ENCODE measurements at regions not wholly inside any gene's neighbourhood (a gene's known extent, or its start where the extent isn't known, plus 50 kb on each side); places are given as distances from the start of the nearest gene placed in this dataset.

DNA sequence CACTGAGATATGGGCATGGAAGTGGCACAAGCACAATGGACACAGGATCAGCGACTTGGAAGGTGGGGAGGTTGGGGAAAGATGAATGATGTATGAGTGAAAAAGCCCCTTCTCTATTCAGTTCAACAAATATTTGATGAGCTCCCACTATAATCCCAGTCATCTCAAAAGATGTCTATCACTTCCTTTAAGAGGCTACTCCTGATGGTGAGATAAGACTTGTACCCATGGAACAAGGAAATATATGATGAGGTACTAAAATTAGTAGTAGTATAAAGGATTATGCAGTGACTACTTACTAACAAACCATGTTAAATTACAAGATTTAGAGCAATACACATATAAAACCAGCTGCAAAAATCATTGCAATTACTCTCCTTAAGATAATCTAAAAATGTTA, 107.8 kb upstream of the COL5A2 start:
- Histone ChIP-seq H3K27ac (ENCODE audit: insufficient read depth, low read length, poor library complexity, severe bottlenecking) (no peak overlapping the region), H3K36me3 (ENCODE audit: control insufficient read depth, insufficient read depth, low read length) (no peaks in the 10 kb centered on the region), H3K4me1 (ENCODE audit: control insufficient read depth, insufficient read depth, low read length, poor library complexity, severe bottlenecking) (no peaks in the 10 kb centered on the region), H3K27me3 (replicated peaks; ENCODE audit: control insufficient read depth, insufficient read depth, low read length, poor library complexity, severe bottlenecking) (no peaks in the 10 kb centered on the region), H3K4me3 (ENCODE audit: insufficient read depth, low read depth, low read length, poor library complexity, severe bottlenecking) (no peak overlapping the region), H3K9me3 (ENCODE audit: control insufficient read depth, low read length) (no peaks in the 10 kb centered on the region)
- DNase-seq = no peak

GRCh38 chr2:189287982-189288521, 108.5 kb upstream of the COL5A2 start:
- no peak overlapping the region for H3K4me3 ChIP-seq (ENCODE audit: insufficient read depth, low read depth, low read length, poor library complexity, severe bottlenecking)
- no peaks in the 10 kb centered on the region for H3K9me3 ChIP-seq (ENCODE audit: control insufficient read depth, low read length)
- H3K27ac ChIP-seq (ENCODE audit: insufficient read depth, low read length, poor library complexity, severe bottlenecking) = no peak overlapping the region
- no peaks in the 10 kb centered on the region for H3K36me3 ChIP-seq (ENCODE audit: control insufficient read depth, insufficient read depth, low read length)
- H3K27me3 ChIP-seq (replicated peaks; ENCODE audit: control insufficient read depth, insufficient read depth, low read length, poor library complexity, severe bottlenecking) = no peaks in the 10 kb centered on the region
- H3K4me1 ChIP-seq (ENCODE audit: control insufficient read depth, insufficient read depth, low read length, poor library complexity, severe bottlenecking) = no peaks in the 10 kb centered on the region
- DNase-seq = no peak

- no peak overlapping the region for H3K27ac ChIP-seq (ENCODE audit: insufficient read depth, low read length, poor library complexity, severe bottlenecking)
- H3K4me1 ChIP-seq (ENCODE audit: control insufficient read depth, insufficient read depth, low read length, poor library complexity, severe bottlenecking) = no peaks in the 10 kb centered on the region
- H3K27me3 ChIP-seq (replicated peaks; ENCODE audit: control insufficient read depth, insufficient read depth, low read length, poor library complexity, severe bottlenecking) = no peaks in the 10 kb centered on the region
- no peak overlapping the region for H3K4me3 ChIP-seq (ENCODE audit: insufficient read depth, low read depth, low read length, poor library complexity, severe bottlenecking)
- no peaks in the 10 kb centered on the region for H3K36me3 ChIP-seq (ENCODE audit: control insufficient read depth, insufficient read depth, low read length)
- DNase-seq = no peak
- H3K9me3 ChIP-seq (ENCODE audit: control insufficient read depth, low read length) = no peaks in the 10 kb centered on the region
These were observed 111.9 kb upstream of the COL5A2 start for GRCh38 chr2:189291460-189291859.

DNA sequence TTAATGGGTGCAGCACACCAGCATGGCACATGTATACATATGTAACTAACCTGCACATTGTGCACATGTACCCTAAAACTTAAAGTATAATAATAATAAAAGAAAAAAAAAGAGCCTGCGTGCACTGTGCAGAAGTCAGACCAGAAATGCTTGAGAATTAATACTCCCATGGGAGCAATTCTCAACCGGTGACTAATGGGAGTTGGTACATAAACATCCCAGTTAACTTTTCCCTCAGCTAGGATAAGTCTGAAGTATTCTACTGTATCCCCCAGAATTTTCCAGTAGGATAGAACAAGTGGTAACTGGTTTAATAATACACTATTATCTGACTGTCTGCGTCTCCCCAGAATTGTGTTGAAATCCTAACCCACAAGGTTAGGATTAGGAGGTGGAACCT, 113.6 kb upstream of the COL5A2 start:
- no peaks in the 10 kb centered on the region for H3K4me1 ChIP-seq (ENCODE audit: control insufficient read depth, insufficient read depth, low read length, poor library complexity, severe bottlenecking)
- H3K27ac ChIP-seq (ENCODE audit: insufficient read depth, low read length, poor library complexity, severe bottlenecking) = no peak overlapping the region
- no peak for DNase-seq

DNA sequence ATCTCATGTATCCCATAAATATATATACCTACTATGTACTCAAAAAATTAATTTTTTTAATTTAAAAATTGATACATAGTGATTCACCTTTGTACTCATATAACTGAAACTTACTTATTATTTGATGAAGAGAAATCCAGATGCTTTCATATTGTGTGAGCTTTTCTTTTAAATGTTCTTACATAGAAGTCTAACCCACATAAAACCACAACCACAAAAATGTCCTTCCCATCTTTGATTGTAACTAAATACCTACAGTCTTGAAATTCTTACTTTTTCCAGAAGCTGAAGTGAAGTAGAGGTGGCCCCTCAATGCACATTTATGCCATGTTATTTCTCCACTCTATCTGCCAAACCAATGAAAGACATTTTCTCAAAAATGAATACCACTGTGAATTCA, 117.9 kb upstream of the COL5A2 start:
- no peak for DNase-seq
- Histone ChIP-seq H3K4me1 (ENCODE audit: control insufficient read depth, insufficient read depth, low read length, poor library complexity, severe bottlenecking) (peaks cover 10% of the 10 kb centered on the region), H3K36me3 (ENCODE audit: control insufficient read depth, insufficient read depth, low read length) (no peaks in the 10 kb centered on the region), H3K27me3 (replicated peaks; ENCODE audit: control insufficient read depth, insufficient read depth, low read length, poor library complexity, severe bottlenecking) (no peaks in the 10 kb centered on the region), H3K27ac (ENCODE audit: insufficient read depth, low read length, poor library complexity, severe bottlenecking) (no peak overlapping the region), H3K9me3 (ENCODE audit: control insufficient read depth, low read length) (no peaks in the 10 kb centered on the region), H3K4me3 (ENCODE audit: insufficient read depth, low read depth, low read length, poor library complexity, severe bottlenecking) (no peak overlapping the region)

More for the DNA sequence above, 113.6 kb upstream of the COL5A2 start:
- H3K36me3 ChIP-seq (ENCODE audit: control insufficient read depth, insufficient read depth, low read length) = no peaks in the 10 kb centered on the region
- H3K27me3 ChIP-seq (replicated peaks; ENCODE audit: control insufficient read depth, insufficient read depth, low read length, poor library complexity, severe bottlenecking) = no peaks in the 10 kb centered on the region
- no peaks in the 10 kb centered on the region for H3K9me3 ChIP-seq (ENCODE audit: control insufficient read depth, low read length)
- H3K4me3 ChIP-seq (ENCODE audit: insufficient read depth, low read depth, low read length, poor library complexity, severe bottlenecking) = no peak overlapping the region

- no peak for DNase-seq
- no peaks in the 10 kb centered on the region for H3K36me3 ChIP-seq (ENCODE audit: control insufficient read depth, insufficient read depth, low read length)
- no peaks in the 10 kb centered on the region for H3K27me3 ChIP-seq (replicated peaks; ENCODE audit: control insufficient read depth, insufficient read depth, low read length, poor library complexity, severe bottlenecking)
- H3K9me3 ChIP-seq (ENCODE audit: control insufficient read depth, low read length) = no peaks in the 10 kb centered on the region
- no peak overlapping the region for H3K27ac ChIP-seq (ENCODE audit: insufficient read depth, low read length, poor library complexity, severe bottlenecking)
- H3K4me1 ChIP-seq (ENCODE audit: control insufficient read depth, insufficient read depth, low read length, poor library complexity, severe bottlenecking) = peaks cover 10% of the 10 kb centered on the region
- H3K4me3 ChIP-seq (ENCODE audit: insufficient read depth, low read depth, low read length, poor library complexity, severe bottlenecking) = no peak overlapping the region
These were observed 118.5 kb upstream of the COL5A2 start for GRCh38 chr2:189298038-189298437.

- Histone ChIP-seq H3K4me3 (ENCODE audit: insufficient read depth, low read depth, low read length, poor library complexity, severe bottlenecking) (no peak overlapping the region), H3K27ac (ENCODE audit: insufficient read depth, low read length, poor library complexity, severe bottlenecking) (no peak overlapping the region), H3K36me3 (ENCODE audit: control insufficient read depth, insufficient read depth, low read length) (no peaks in the 10 kb centered on the region), H3K9me3 (ENCODE audit: control insufficient read depth, low read length) (no peaks in the 10 kb centered on the region), H3K4me1 (ENCODE audit: control insufficient read depth, insufficient read depth, low read length, poor library complexity, severe bottlenecking) (peaks cover 11% of the 10 kb centered on the region), H3K27me3 (replicated peaks; ENCODE audit: control insufficient read depth, insufficient read depth, low read length, poor library complexity, severe bottlenecking) (no peaks in the 10 kb centered on the region)
- DNase-seq = no peak
These were observed 118.9 kb upstream of the COL5A2 start for GRCh38 chr2:189298481-189298880.

GRCh38 chr2:189299974-189300373, 120.4 kb upstream of the COL5A2 start:
- Histone ChIP-seq H3K36me3 (ENCODE audit: control insufficient read depth, insufficient read depth, low read length) (no peaks in the 10 kb centered on the region), H3K27me3 (replicated peaks; ENCODE audit: control insufficient read depth, insufficient read depth, low read length, poor library complexity, severe bottlenecking) (no peaks in the 10 kb centered on the region), H3K4me1 (ENCODE audit: control insufficient read depth, insufficient read depth, low read length, poor library complexity, severe bottlenecking) (peaks cover 16% of the 10 kb centered on the region), H3K9me3 (ENCODE audit: control insufficient read depth, low read length) (no peaks in the 10 kb centered on the region), H3K27ac (ENCODE audit: insufficient read depth, low read length, poor library complexity, severe bottlenecking) (no peak overlapping the region), H3K4me3 (ENCODE audit: insufficient read depth, low read depth, low read length, poor library complexity, severe bottlenecking) (no peak overlapping the region)
- DNase-seq = no peak

GRCh38 chr2:189300916-189301315, 121.4 kb upstream of the COL5A2 start:
- no peaks in the 10 kb centered on the region for H3K27me3 ChIP-seq (replicated peaks; ENCODE audit: control insufficient read depth, insufficient read depth, low read length, poor library complexity, severe bottlenecking)
- H3K9me3 ChIP-seq (ENCODE audit: control insufficient read depth, low read length) = no peaks in the 10 kb centered on the region
- DNase-seq = peak in 2 of 3 donors; percentile 5 to 11
- no peak overlapping the region for H3K4me3 ChIP-seq (ENCODE audit: insufficient read depth, low read depth, low read length, poor library complexity, severe bottlenecking)
- peaks cover 16% of the 10 kb centered on the region for H3K4me1 ChIP-seq (ENCODE audit: control insufficient read depth, insufficient read depth, low read length, poor library complexity, severe bottlenecking)
- H3K27ac ChIP-seq (ENCODE audit: insufficient read depth, low read length, poor library complexity, severe bottlenecking) = no peak overlapping the region
- H3K36me3 ChIP-seq (ENCODE audit: control insufficient read depth, insufficient read depth, low read length) = no peaks in the 10 kb centered on the region

- no peak overlapping the region for H3K4me3 ChIP-seq (ENCODE audit: insufficient read depth, low read depth, low read length, poor library complexity, severe bottlenecking)
- no peaks in the 10 kb centered on the region for H3K27me3 ChIP-seq (replicated peaks; ENCODE audit: control insufficient read depth, insufficient read depth, low read length, poor library complexity, severe bottlenecking)
- no peaks in the 10 kb centered on the region for H3K9me3 ChIP-seq (ENCODE audit: control insufficient read depth, low read length)
- H3K36me3 ChIP-seq (ENCODE audit: control insufficient read depth, insufficient read depth, low read length) = no peaks in the 10 kb centered on the region
- H3K27ac ChIP-seq (ENCODE audit: insufficient read depth, low read length, poor library complexity, severe bottlenecking) = no peak overlapping the region
- no peak for DNase-seq
- peaks cover 16% of the 10 kb centered on the region for H3K4me1 ChIP-seq (ENCODE audit: control insufficient read depth, insufficient read depth, low read length, poor library complexity, severe bottlenecking)
These were observed 122.8 kb upstream of the COL5A2 start for GRCh38 chr2:189302274-189302948.

Data from effector memory CD4-positive, alpha-beta T cell (primary cell).